ENCODE measurements at regions not wholly inside any gene's neighbourhood (a gene's known extent, or its start where the extent isn't known, plus 50 kb on each side); places are given as distances from the start of the nearest gene placed in this dataset.

DNA sequence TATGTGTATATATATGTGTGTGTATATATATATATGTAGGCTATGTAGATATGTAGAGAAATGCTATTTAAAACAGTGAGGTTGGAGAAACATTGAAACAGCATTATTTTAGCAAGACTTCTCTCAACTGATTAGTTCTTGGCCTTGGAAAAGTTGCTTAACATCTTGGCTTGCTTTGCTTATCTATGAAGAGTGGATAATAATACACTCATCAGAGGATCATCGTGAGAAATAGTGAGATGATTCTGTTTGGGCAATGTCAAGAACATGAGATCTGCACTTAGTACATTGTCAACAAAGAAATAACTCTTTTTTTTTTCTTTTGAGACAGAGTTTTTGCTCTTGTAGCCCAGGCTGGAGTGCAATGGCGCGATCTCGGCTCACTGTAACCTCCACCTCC is 128.3 kb downstream of the KLF5 start:
- TF ChIP-seq, protein P1, sequence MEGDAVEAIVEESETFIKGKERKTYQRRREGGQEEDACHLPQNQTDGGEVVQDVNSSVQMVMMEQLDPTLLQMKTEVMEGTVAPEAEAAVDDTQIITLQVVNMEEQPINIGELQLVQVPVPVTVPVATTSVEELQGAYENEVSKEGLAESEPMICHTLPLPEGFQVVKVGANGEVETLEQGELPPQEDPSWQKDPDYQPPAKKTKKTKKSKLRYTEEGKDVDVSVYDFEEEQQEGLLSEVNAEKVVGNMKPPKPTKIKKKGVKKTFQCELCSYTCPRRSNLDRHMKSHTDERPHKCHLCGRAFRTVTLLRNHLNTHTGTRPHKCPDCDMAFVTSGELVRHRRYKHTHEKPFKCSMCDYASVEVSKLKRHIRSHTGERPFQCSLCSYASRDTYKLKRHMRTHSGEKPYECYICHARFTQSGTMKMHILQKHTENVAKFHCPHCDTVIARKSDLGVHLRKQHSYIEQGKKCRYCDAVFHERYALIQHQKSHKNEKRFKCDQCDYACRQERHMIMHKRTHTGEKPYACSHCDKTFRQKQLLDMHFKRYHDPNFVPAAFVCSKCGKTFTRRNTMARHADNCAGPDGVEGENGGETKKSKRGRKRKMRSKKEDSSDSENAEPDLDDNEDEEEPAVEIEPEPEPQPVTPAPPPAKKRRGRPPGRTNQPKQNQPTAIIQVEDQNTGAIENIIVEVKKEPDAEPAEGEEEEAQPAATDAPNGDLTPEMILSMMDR (IDR thresholded peaks at IDR 0.05): no peak
- no peak for TF ChIP-seq POLR2A (IDR thresholded peaks at IDR 0.05)
- H3K9me3 ChIP-seq (replicated peaks in 1 of 3): no peaks in the 10 kb centered on the region
- no peaks in the 10 kb centered on the region for H3K27me3 ChIP-seq
- 80 to 82% (median 81%) methylated on average over 4 of the region's 4 CpGs for WGBS, 4 donors
- no peaks in the 10 kb centered on the region for H3K4me1 ChIP-seq (replicated peaks in 1 of 2)
- intact Hi-C loops (cut with DNase I): no loop called here
- no peaks in the 10 kb centered on the region for H3K36me3 ChIP-seq (replicated peaks in 1 of 2)
- DNase-seq: no peak
- no peak overlapping the region for H3K4me3 ChIP-seq
- no peak overlapping the region for H3K27ac ChIP-seq

DNA sequence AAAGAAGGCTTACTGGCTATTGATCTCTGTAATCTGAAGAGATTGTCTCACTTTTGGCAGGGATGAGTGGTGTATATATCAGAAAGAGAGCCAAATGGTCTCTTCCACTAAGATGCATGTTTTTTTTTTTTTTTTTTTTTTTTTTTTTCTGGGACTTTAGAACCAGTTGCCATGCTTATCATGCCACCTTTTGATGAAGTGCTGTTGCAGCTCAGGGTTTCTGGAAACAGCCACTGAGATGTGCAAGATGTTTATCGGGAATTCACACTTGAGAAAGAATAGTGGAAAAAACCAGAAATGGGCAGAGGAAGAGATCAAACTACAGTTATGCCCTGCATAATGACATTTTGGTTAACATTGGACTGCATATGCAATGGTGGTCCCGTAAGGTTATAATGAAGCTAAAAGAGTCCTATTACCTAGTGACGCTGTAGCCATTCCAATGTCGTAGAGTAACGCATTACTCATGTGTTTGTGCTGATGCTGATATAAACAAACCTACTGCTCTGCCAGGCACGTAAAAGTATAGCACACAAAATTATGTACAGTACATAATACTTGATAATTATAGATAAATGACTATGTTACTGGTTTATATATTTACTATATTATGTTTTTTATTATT is 121.0 kb downstream of the KLF5 start:
- intact Hi-C loops (cut with DNase I): no loop called here
- H3K27ac ChIP-seq: no peak overlapping the region
- 84 to 90% (median 87%) methylated on average over 6 of the region's 6 CpGs for WGBS, 4 donors
- no peak for DNase-seq
- no peak for TF ChIP-seq POLR2A (IDR thresholded peaks at IDR 0.05)
- TF ChIP-seq, protein P1 (IDR thresholded peaks at IDR 0.05): no peak
- no peak overlapping the region for H3K4me3 ChIP-seq
- H3K4me1 ChIP-seq (replicated peaks in 1 of 2): no peaks in the 10 kb centered on the region
- no peaks in the 10 kb centered on the region for H3K9me3 ChIP-seq (replicated peaks in 1 of 3)
- no peaks in the 10 kb centered on the region for H3K36me3 ChIP-seq (replicated peaks in 1 of 2)
- H3K27me3 ChIP-seq: no peaks in the 10 kb centered on the region

DNA sequence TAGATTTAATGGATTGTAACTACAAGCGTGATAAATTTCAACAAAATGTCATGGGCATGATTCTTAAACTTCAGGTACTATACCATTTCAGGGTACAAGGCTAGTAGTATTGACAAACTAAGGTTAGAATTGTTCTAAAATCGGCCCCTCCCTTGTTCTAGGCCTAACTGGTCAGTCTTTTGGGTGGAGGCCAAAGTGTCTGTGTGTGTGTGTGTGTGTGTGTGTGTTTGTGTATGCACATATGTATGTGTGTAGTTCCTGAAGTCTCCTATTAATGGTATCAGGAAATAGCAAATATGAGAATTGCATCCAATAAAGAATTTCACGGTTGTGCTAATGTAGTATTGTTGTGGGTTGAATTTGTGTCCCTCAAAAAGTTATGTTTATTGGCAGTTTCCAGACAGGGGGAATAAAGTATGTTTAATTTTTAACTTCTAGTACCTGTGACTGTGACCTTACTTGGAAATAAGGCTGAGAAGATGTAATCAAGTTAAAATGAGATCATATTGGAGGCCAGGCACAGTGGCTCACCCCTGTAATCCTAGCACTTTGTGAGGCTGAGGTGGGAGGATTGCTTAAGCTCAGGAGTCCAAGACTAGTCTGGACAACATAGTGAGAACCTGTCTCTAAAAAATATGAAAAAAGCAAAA is 119.2 kb downstream of the KLF5 start:
- no peak overlapping the region for H3K4me3 ChIP-seq
- no peaks in the 10 kb centered on the region for H3K9me3 ChIP-seq (replicated peaks in 1 of 3)
- TF ChIP-seq, protein P1 (IDR thresholded peaks at IDR 0.05): no peak
- TF ChIP-seq POLR2A (IDR thresholded peaks at IDR 0.05): no peak
- H3K27me3 ChIP-seq: no peaks in the 10 kb centered on the region
- no peak for DNase-seq
- no peak overlapping the region for H3K27ac ChIP-seq
- no peaks in the 10 kb centered on the region for H3K4me1 ChIP-seq (replicated peaks in 1 of 2)
- H3K36me3 ChIP-seq (replicated peaks in 1 of 2): no peaks in the 10 kb centered on the region
- intact Hi-C loops (cut with DNase I): no loop called here
- WGBS, 4 donors: 74 to 81% (median 78%) methylated on average over 3 of the region's 3 CpGs

DNA sequence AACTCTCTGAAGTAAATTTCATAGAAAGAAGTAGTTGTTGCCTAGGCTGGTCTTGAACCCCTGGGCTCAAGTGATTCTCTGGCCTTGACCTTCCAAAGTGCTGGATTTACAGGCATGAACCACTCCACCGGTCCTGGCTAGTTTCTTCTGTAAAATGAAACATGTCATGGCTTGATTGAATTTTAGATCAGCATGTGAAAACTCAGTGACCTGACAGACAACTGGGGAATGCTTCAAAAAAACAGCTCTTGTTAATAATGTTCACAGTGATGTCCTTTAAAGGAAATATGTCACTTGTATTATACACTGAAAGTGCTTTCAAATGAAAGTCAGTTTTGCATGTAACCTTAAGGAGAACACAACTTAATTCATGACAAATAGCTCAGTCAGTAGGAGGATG is 118.2 kb downstream of the KLF5 start:
- Histone ChIP-seq H3K4me3 (no peak overlapping the region), H3K27me3 (no peaks in the 10 kb centered on the region), H3K36me3 (replicated peaks in 1 of 2) (no peaks in the 10 kb centered on the region), H3K27ac (no peak overlapping the region), H3K4me1 (replicated peaks in 1 of 2) (no peaks in the 10 kb centered on the region), H3K9me3 (replicated peaks in 1 of 3) (no peaks in the 10 kb centered on the region)
- intact Hi-C loops (cut with DNase I): no loop called here
- DNase-seq: no peak
- whole genome bisulfite sequencing, 4 donors: 44 to 85% (median 52%) methylated on average over 1 of the region's 1 CpG
- TF ChIP-seq, protein P1 (IDR thresholded peaks at IDR 0.05): no peak
- TF ChIP-seq POLR2A (IDR thresholded peaks at IDR 0.05): no peak
